K562 (cell line): ENCODE measurements at regions not wholly inside any gene's neighbourhood (a gene's known extent, or its start where the extent isn't known, plus 50 kb on each side); places are given as distances from the start of the nearest gene placed in this dataset.
A peak's percentile ranks its signal among the peaks of the same experiment; 100 is the strongest.

Source experiments
- BRCA1 ChIP-seq, 2 experiments: fragments of 450-650 bp in 1 of 2; sonication (generic) in 1 of 2; formaldehyde crosslinking in 1 of 2; IDR thresholded peaks; 2 replicates each; pipeline versions ENCODE4 v1.5.0 to v1.6.1; 2017 to 2020; ENCODE audit warnings: mild to moderate bottlenecking in 1 of 2, missing genetic modification reagents in 1 of 2
- CBFB ChIP-seq: sonication (generic); formaldehyde crosslinking; IDR thresholded peaks from 2 replicates; pipeline ENCODE4 v1.4.0; 2020; ENCODE audit warnings: mild to moderate bottlenecking, missing genetic modification reagents
- CXXC5 ChIP-seq: fragments of 250-450 bp; sonication (Bioruptor Pico); IDR thresholded peaks from 2 replicates; pipeline ENCODE4 v1.8.0; 2022; ENCODE audit warnings: inconsistent platforms, mild to moderate bottlenecking, moderate library complexity
- FIP1L1 ChIP-seq: fragments of 200-400 bp; formaldehyde crosslinking; IDR thresholded peaks from 2 replicates; pipeline ENCODE4 v1.6.1; 2018; ENCODE audit warnings: mild to moderate bottlenecking, low read depth, low read length; ENCODE audit not compliant: poor library complexity, severe bottlenecking
- HDAC2 ChIP-seq: fragments of 450-650 bp; IDR thresholded peaks from 2 replicates; pipeline ENCODE4 v1.6.1; 2016; ENCODE audit warnings: mild to moderate bottlenecking
- JUND ChIP-seq, 2 experiments: IDR thresholded peaks; 2 replicates in 1 of 2; 3 replicates in 1 of 2; pipeline ENCODE4 v1.6.1; 2011; ENCODE audit warnings: borderline replicate concordance in 2 of 2, low read depth in 2 of 2, low read length in 2 of 2, improper control_type of control experiment in 1 of 2, missing biosample characterization in 1 of 2, missing genetic modification characterization in 1 of 2, missing genetic modification reagents in 1 of 2
- MECOM ChIP-seq: fragments of 250-450 bp; sonication (Bioruptor Pico); IDR thresholded peaks from 2 replicates; pipeline ENCODE4 v1.8.0; 2022; ENCODE audit warnings: inconsistent platforms
- NFATC3 ChIP-seq: fragments of 450-650 bp; IDR thresholded peaks from 2 replicates; pipeline ENCODE4 v1.6.1; 2017; ENCODE audit warnings: mild to moderate bottlenecking
- NR1H2 ChIP-seq: sonication (generic); formaldehyde crosslinking; IDR thresholded peaks from 2 replicates; pipeline ENCODE4 v1.4.0; 2020; ENCODE audit warnings: mild to moderate bottlenecking, missing genetic modification reagents
- RAD21 ChIP-seq, 2 experiments: fragments of 250-450 bp in 1 of 2; fragments of 450-650 bp in 1 of 2; sonication (Bioruptor Pico) in 1 of 2; formaldehyde crosslinking in 1 of 2; IDR thresholded peaks in 1 of 2; conservative IDR thresholded peaks in 1 of 2; 2 replicates each; pipeline versions ENCODE4 v1.4.0 to v1.8.0; 2020 to 2022; ENCODE audit warnings: mild to moderate bottlenecking in 2 of 2, moderate library complexity in 1 of 2
- SETDB1 ChIP-seq: IDR thresholded peaks from one replicate; pipeline ENCODE4 v1.6.1; 2012; ENCODE audit warnings: low read length, control low read depth, inconsistent platforms
- SRSF1 ChIP-seq: fragments of 200-400 bp; formaldehyde crosslinking; IDR thresholded peaks from 2 replicates; pipeline ENCODE4 v1.6.1; 2017; ENCODE audit warnings: mild to moderate bottlenecking, low read depth, low read length, moderate library complexity
- TAF9B ChIP-seq: fragments of 450-650 bp; IDR thresholded peaks from 2 replicates; pipeline ENCODE4 v1.6.1; 2018; ENCODE audit warnings: mild to moderate bottlenecking; ENCODE audit not compliant: partially characterized antibody
- TAL1 ChIP-seq: fragments of 450-650 bp; IDR thresholded peaks from 2 replicates; pipeline ENCODE4 v1.6.1; 2016; ENCODE audit warnings: mild to moderate bottlenecking
- TRIM28 ChIP-seq: fragments of 450-650 bp; IDR thresholded peaks from 2 replicates; pipeline ENCODE4 v1.6.1; 2017
- ZC3H4 ChIP-seq: sonication (generic); formaldehyde crosslinking; IDR thresholded peaks from 2 replicates; pipeline ENCODE4 v1.9.0; 2021; ENCODE audit warnings: missing genetic modification reagents, borderline replicate concordance
- ZNF124 ChIP-seq: sonication (generic); formaldehyde crosslinking; IDR thresholded peaks from 2 replicates; pipeline ENCODE4 v1.8.1; 2022; ENCODE audit warnings: missing genetic modification reagents
- ZNF134 ChIP-seq: fragments of 250-450 bp; sonication (Bioruptor Pico); conservative IDR thresholded peaks from 2 replicates; pipeline ENCODE4 v1.4.0; 2020
- ZNF23 ChIP-seq: fragments of 250-450 bp; sonication (Bioruptor Pico); IDR thresholded peaks from 2 replicates; pipeline ENCODE4 v1.4.0; 2020; ENCODE audit warnings: mild to moderate bottlenecking
- ZNF253 ChIP-seq: fragments of 250-450 bp; sonication (Bioruptor Pico); conservative IDR thresholded peaks from 2 replicates; pipeline ENCODE4 v1.6.1; 2021; ENCODE audit warnings: mild to moderate bottlenecking
- ZNF3 ChIP-seq: fragments of 250-450 bp; sonication (Bioruptor Pico); IDR thresholded peaks from 2 replicates; pipeline ENCODE4 v1.5.0; 2021; ENCODE audit warnings: mild to moderate bottlenecking, moderate library complexity
- ZNF589 ChIP-seq: fragments of 200-800 bp; sonication (Bioruptor generic); IDR thresholded peaks from 2 replicates; pipeline ENCODE4 v1.6.1; 2016; ENCODE audit warnings: low read depth, missing genetic modification characterization, missing compliant biosample characterization
- ZNF707 ChIP-seq: fragments of 250-450 bp; sonication (Bioruptor Pico); conservative IDR thresholded peaks from 2 replicates; pipeline ENCODE4 v1.8.0; 2022; ENCODE audit warnings: inconsistent platforms, mild to moderate bottlenecking, moderate library complexity
- TF ChIP-seq, protein P1 (sequence below): fragments of 250-450 bp; sonication (Bioruptor Pico); IDR thresholded peaks from 2 replicates; pipeline ENCODE4 v1.5.0; 2022; ENCODE audit warnings: mild to moderate bottlenecking
- TF ChIP-seq, protein P2 (sequence below): fragments of 250-450 bp; sonication (Bioruptor Pico); IDR thresholded peaks from 2 replicates; pipeline ENCODE4 v1.8.0; 2021; ENCODE audit warnings: mild to moderate bottlenecking, moderate library complexity
- TF ChIP-seq, protein P3 (sequence below): sonication (generic); formaldehyde crosslinking; IDR thresholded peaks from 2 replicates; pipeline ENCODE4 v1.8.0; 2022; ENCODE audit warnings: missing genetic modification reagents, mild to moderate bottlenecking, borderline replicate concordance

DNA sequence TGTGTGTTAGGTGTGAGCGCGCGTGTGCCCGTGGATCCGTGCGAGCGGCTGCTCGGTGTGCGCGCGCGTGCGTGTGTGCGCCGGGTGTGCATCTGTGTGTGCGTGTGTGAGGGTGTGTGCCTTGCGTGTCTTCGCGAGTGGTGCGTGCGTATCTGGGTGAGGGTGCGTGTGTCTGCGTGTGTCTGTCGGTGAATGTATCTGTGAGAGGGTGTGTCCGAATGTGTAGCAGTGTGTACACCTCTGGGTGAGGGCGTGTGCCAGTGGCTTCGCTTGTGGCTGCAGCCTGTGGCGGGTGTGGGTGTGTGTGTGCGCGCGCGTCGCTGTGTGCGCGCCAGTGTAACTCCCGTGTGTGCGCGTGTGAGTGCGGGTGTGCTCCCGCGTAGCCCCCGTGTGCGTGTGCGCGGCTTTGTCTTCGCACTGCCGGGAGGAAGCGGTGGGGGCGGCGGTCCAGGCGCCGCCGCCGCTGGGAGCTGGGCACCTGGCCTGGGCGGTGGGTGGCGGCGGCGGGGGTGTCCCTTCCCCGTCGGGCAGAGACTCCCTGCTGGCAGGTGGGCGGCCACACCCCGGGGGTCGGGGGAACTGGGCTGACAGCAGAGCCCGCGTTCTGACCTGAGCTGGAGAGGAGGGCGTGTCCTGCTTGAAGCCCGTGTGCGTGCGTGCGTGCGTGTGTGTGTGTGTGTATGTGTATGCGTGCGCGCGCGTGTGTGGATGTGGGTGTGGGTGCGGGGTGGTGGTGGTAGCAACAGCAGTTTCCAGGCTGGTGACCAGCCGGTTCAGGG is 61.3 kb upstream of the EPB41L1 start (continued):
- TF ChIP-seq NR1H2 (CRISPR knock-in tag) (no peak), ZC3H4 (CRISPR knock-in tag) (no peak), TAF9B (no peak), TAL1 (no peak), NFATC3 (no peak), CXXC5 (CRISPR knock-in tag) (peak; percentile 44), ZNF134 (CRISPR knock-in tag) (no peak), SRSF1 (no peak), BRCA1 (IDR thresholded peaks at IDR 0.05) (no peak), BRCA1 (CRISPR knock-in tag; IDR thresholded peaks at IDR 0.05) (no peak), MECOM (CRISPR knock-in tag) (no peak), JUND (IDR thresholded peaks at IDR 0.05; ENCODE audit: borderline replicate concordance, low read depth, low read length) (no peak), JUND (tag; IDR thresholded peaks at IDR 0.05; ENCODE audit: borderline replicate concordance, low read depth, low read length) (peak; percentile 27; the same call in 1 of the 3 replicates), ZNF589 (CRISPR knock-in tag) (0 out of 2 replicates have a peak, but pooled peaks have one; percentile 56), FIP1L1 (peak; percentile 19), ZNF23 (no peak), SETDB1 (no peak), RAD21 (CRISPR knock-in tag; conservative IDR thresholded peaks at IDR 0.05 in 1 of 2, IDR thresholded peaks at IDR 0.05 in 1 of 2) (no peak), TRIM28 (no peak), ZNF707 (CRISPR knock-in tag) (no peak), CBFB (peak; percentile 47; the same call in 1 of the 2 replicates), ZNF253 (CRISPR knock-in tag) (no peak), ZNF124 (CRISPR knock-in tag) (no peak), HDAC2 (peak; percentile 57; the same call in 1 of the 2 replicates), ZNF3 (CRISPR knock-in tag) (no peak)
- TF ChIP-seq, protein P1, sequence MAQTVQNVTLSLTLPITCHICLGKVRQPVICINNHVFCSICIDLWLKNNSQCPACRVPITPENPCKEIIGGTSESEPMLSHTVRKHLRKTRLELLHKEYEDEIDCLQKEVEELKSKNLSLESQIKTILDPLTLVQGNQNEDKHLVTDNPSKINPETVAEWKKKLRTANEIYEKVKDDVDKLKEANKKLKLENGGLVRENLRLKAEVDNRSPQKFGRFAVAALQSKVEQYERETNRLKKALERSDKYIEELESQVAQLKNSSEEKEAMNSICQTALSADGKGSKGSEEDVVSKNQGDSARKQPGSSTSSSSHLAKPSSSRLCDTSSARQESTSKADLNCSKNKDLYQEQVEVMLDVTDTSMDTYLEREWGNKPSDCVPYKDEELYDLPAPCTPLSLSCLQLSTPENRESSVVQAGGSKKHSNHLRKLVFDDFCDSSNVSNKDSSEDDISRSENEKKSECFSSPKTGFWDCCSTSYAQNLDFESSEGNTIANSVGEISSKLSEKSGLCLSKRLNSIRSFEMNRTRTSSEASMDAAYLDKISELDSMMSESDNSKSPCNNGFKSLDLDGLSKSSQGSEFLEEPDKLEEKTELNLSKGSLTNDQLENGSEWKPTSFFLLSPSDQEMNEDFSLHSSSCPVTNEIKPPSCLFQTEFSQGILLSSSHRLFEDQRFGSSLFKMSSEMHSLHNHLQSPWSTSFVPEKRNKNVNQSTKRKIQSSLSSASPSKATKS (CRISPR knock-in tag): no peak
- TF ChIP-seq, protein P2, sequence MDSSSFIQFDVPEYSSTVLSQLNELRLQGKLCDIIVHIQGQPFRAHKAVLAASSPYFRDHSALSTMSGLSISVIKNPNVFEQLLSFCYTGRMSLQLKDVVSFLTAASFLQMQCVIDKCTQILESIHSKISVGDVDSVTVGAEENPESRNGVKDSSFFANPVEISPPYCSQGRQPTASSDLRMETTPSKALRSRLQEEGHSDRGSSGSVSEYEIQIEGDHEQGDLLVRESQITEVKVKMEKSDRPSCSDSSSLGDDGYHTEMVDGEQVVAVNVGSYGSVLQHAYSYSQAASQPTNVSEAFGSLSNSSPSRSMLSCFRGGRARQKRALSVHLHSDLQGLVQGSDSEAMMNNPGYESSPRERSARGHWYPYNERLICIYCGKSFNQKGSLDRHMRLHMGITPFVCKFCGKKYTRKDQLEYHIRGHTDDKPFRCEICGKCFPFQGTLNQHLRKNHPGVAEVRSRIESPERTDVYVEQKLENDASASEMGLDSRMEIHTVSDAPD (CRISPR knock-in tag): no peak
- TF ChIP-seq, protein P3, sequence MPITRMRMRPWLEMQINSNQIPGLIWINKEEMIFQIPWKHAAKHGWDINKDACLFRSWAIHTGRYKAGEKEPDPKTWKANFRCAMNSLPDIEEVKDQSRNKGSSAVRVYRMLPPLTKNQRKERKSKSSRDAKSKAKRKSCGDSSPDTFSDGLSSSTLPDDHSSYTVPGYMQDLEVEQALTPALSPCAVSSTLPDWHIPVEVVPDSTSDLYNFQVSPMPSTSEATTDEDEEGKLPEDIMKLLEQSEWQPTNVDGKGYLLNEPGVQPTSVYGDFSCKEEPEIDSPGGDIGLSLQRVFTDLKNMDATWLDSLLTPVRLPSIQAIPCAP (CRISPR knock-in tag): no peak
